Mammary epithelial cell (primary cell): ENCODE measurements at regions not wholly inside any gene's neighbourhood (a gene's known extent, or its start where the extent isn't known, plus 50 kb on each side); places are given as distances from the start of the nearest gene placed in this dataset.

Experiments
- EZH2 ChIP-seq: IDR thresholded peaks from 2 replicates; pipeline ENCODE4 v1.6.1; 2012; ENCODE audit warnings: low read length, inconsistent platforms, borderline replicate concordance
- TF ChIP-seq, protein P1 (sequence below), 2 donors: IDR thresholded peaks in 1 of 2; conservative IDR thresholded peaks in 1 of 2; 2 replicates each; pipeline ENCODE4 v1.5.1; 2011 to 2012; ENCODE audit warnings: inconsistent platforms in 2 of 2, low read length in 2 of 2, mild to moderate bottlenecking in 2 of 2, control low read depth in 1 of 2, low read depth in 1 of 2; ENCODE audit not compliant: insufficient read depth in 1 of 2; ENCODE audit errors: extremely low read depth in 1 of 2

GRCh38 chr7:98687111-98687751 lies 70.1 kb downstream of the NPTX2 start:
- TF ChIP-seq, protein P1, sequence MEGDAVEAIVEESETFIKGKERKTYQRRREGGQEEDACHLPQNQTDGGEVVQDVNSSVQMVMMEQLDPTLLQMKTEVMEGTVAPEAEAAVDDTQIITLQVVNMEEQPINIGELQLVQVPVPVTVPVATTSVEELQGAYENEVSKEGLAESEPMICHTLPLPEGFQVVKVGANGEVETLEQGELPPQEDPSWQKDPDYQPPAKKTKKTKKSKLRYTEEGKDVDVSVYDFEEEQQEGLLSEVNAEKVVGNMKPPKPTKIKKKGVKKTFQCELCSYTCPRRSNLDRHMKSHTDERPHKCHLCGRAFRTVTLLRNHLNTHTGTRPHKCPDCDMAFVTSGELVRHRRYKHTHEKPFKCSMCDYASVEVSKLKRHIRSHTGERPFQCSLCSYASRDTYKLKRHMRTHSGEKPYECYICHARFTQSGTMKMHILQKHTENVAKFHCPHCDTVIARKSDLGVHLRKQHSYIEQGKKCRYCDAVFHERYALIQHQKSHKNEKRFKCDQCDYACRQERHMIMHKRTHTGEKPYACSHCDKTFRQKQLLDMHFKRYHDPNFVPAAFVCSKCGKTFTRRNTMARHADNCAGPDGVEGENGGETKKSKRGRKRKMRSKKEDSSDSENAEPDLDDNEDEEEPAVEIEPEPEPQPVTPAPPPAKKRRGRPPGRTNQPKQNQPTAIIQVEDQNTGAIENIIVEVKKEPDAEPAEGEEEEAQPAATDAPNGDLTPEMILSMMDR (conservative IDR thresholded peaks at IDR 0.05 in 1 of 2, IDR thresholded peaks at IDR 0.05 in 1 of 2; ENCODE audit: extremely low read depth in 1 of 2, insufficient read depth in 1 of 2, low read depth in 1 of 2, low read length in 2 of 2) = no peak
- no peak for TF ChIP-seq EZH2
